LNCaP clone FGC (cell line): ENCODE measurements at regions not wholly inside any gene's neighbourhood (a gene's known extent, or its start where the extent isn't known, plus 50 kb on each side); places are given as distances from the start of the nearest gene placed in this dataset.

Experiments used
- DNase-seq: peaks from one replicate; pipeline ENCODE4 v3.0.0-alpha.2; 2011; ENCODE audit warnings: low read depth
- H3K4me3 ChIP-seq: 2 replicates; pipeline ENCODE4 v1.5.1; 2011; ENCODE audit warnings: mild to moderate bottlenecking, low read depth, low read length, control low read depth
- TF ChIP-seq, protein P1 (sequence below): IDR thresholded peaks from 2 replicates; pipeline ENCODE4 v1.5.1; 2012; ENCODE audit warnings: mild to moderate bottlenecking; ENCODE audit not compliant: control insufficient read depth, insufficient read depth; ENCODE audit errors: extremely low read depth

DNA sequence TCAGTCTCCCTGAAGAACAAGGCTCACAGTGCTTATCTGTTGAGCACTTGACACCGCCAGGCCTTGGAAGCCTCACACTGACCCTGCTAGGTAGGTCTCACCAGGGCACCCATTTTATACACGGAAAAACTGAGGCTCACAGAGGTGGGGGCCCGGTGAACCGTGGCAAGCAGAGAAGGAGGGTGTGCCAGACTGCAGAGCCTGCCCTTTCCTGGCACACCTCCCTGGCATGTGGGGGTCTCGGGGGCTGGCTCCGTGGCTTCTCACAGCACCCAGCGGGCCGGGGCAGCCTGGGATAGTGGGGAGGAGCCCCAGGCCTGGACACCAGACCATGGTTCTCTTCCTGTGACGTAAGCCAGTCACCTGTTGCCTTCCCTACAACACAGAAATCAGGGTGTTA is 53.7 kb upstream of the IER5L start:
- TF ChIP-seq, protein P1, sequence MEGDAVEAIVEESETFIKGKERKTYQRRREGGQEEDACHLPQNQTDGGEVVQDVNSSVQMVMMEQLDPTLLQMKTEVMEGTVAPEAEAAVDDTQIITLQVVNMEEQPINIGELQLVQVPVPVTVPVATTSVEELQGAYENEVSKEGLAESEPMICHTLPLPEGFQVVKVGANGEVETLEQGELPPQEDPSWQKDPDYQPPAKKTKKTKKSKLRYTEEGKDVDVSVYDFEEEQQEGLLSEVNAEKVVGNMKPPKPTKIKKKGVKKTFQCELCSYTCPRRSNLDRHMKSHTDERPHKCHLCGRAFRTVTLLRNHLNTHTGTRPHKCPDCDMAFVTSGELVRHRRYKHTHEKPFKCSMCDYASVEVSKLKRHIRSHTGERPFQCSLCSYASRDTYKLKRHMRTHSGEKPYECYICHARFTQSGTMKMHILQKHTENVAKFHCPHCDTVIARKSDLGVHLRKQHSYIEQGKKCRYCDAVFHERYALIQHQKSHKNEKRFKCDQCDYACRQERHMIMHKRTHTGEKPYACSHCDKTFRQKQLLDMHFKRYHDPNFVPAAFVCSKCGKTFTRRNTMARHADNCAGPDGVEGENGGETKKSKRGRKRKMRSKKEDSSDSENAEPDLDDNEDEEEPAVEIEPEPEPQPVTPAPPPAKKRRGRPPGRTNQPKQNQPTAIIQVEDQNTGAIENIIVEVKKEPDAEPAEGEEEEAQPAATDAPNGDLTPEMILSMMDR = no peak
- DNase-seq = no peak
- H3K4me3 ChIP-seq = no peak overlapping the region

DNA sequence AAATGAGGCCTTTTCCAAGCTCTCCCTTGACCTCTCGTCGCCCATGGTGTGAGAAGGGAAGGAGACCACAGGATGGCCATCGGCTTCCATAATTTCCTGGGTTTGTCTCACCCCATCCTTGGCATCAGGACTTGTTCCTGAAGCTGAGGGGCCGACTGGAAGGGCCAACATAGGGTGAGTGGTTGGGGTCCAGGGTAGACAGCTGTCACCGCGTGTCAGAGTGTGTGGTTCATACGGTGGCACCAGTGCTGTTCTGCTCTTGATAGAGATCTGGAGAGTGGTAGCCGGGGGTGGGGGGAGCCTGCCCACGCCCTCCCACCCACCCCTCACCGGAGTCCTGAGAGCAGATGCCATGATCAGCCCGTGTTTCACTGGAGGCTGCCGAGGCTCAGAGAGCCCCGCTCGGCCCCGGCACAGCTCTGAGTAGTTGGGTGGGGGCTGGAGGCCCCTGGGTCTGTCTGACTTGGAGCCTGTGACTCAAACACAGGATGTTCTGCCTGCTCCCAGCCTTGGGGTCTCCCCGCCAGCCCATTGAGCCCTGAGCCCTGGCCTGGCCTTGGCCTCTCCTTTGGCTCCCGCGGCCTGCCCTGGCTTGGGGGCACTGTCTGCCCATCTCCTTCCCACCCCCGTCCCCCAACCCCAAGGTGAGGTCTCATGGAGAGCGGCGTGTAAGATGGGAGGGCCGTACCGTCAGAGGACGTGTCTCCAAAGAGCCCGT is 53.1 kb upstream of the IER5L start:
- DNase-seq = no peak
- TF ChIP-seq, protein P1 = no peak
- no peak overlapping the region for H3K4me3 ChIP-seq

DNA sequence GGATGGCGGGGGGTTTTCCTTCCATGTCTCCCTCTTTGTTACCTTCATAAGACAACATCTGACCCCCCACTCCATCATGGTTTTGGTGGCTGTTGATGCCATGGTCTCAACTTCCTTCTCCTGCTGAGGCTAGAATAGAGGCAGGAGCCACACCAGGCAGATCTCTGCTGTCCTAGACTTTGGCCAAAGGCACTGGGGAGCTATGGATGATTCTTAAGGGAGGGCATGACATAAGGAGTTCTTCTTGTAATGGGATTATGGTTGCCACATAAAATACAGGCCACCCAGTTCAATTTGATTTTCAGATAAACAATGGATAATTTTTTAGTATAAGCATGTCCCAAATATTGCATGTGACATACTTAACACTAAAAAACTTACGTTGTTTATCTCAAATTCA is 52.2 kb upstream of the IER5L start:
- TF ChIP-seq, protein P1 = no peak
- H3K4me3 ChIP-seq = no peak overlapping the region
- DNase-seq = no peak
